ENCODE measurements at regions not wholly inside any gene's neighbourhood (a gene's known extent, or its start where the extent isn't known, plus 50 kb on each side); places are given as distances from the start of the nearest gene placed in this dataset.
"Not testable (repeated sequence)": the region's sequence is repeated elsewhere in the genome, so short reads cannot be mapped to it uniquely, and the experiment has no call there.

DNA sequence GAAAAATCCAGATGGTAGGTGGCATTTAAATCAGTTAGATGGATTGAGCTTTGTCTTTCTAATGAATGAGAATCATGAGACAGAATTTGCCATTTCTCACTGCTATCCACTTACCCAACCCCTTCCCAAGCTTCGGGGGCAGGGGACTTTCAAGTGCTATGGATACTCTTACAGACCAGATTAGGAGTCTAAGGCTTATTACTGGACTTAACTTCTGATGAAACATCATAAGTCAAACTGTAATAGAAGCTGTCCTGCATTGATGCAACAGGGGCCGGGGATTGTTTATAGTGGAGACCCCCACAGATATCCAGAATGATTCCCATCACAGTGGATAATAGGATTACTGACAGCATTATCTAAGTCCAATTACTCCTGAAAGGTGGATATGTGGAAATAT lies 267.0 kb downstream of the NUF2 start:
- no peaks in the 10 kb centered on the region for H3K36me3 ChIP-seq (ENCODE audit: control insufficient read depth in 2 of 2, insufficient read depth in 1 of 2, low read length in 2 of 2)
- no peak for TF ChIP-seq ZNF654 (tag by site-specific recombination; IDR thresholded peaks at IDR 0.05; ENCODE audit: low read depth)
- ChIA-PET POLR2A (no interaction called here), CTCF (no interaction called here)
- H3K4me3 ChIP-seq (ENCODE audit: low read depth, low read length): no peak overlapping the region
- no peak overlapping the region for H3K27ac ChIP-seq (ENCODE audit: extremely low read depth, low read depth, low read length)
- no peaks in the 10 kb centered on the region for H3K9me3 ChIP-seq (ENCODE audit: control insufficient read depth, insufficient read depth, low read depth, low read length)
- H3K4me1 ChIP-seq (ENCODE audit: control insufficient read depth, insufficient read depth, low read length): no peaks in the 10 kb centered on the region

DNA sequence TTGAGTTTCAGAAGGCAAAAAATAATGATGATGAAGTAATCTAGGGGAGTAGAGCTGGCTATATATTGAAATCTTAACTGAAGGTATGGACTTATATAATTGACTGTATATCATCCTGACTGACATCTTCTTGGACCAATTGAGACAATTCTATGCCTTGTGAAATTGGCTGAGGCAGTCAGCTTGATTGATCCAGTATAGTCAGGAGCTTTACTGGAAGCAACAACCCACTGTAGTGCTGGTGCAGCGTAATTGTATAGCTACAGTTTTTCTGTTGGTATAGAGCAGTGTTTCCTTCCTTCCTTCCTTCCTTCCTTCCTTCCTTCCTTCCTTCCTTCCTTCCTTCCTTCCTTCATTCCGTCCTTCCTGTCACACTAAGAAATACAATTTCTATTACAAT lies 268.0 kb downstream of the NUF2 start:
- Histone ChIP-seq H3K36me3 (ENCODE audit: control insufficient read depth in 2 of 2, insufficient read depth in 1 of 2, low read length in 2 of 2) (no peaks in the 10 kb centered on the region), H3K27ac (ENCODE audit: extremely low read depth, low read depth, low read length) (no peak overlapping the region), H3K4me3 (ENCODE audit: low read depth, low read length) (no peak overlapping the region), H3K9me3 (ENCODE audit: control insufficient read depth, insufficient read depth, low read depth, low read length) (no peaks in the 10 kb centered on the region), H3K4me1 (ENCODE audit: control insufficient read depth, insufficient read depth, low read length) (no peaks in the 10 kb centered on the region)
- POLR2A ChIA-PET: no interaction called here
- CTCF ChIA-PET: no interaction called here
- TF ChIP-seq, protein P1, sequence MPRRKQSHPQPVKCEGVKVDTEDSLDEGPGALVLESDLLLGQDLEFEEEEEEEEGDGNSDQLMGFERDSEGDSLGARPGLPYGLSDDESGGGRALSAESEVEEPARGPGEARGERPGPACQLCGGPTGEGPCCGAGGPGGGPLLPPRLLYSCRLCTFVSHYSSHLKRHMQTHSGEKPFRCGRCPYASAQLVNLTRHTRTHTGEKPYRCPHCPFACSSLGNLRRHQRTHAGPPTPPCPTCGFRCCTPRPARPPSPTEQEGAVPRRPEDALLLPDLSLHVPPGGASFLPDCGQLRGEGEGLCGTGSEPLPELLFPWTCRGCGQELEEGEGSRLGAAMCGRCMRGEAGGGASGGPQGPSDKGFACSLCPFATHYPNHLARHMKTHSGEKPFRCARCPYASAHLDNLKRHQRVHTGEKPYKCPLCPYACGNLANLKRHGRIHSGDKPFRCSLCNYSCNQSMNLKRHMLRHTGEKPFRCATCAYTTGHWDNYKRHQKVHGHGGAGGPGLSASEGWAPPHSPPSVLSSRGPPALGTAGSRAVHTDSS (tag by site-specific recombination; IDR thresholded peaks at IDR 0.05): no peak
- TF ChIP-seq ZNF24 (tag by site-specific recombination; IDR thresholded peaks at IDR 0.05): no peak
- TF ChIP-seq, protein P2, sequence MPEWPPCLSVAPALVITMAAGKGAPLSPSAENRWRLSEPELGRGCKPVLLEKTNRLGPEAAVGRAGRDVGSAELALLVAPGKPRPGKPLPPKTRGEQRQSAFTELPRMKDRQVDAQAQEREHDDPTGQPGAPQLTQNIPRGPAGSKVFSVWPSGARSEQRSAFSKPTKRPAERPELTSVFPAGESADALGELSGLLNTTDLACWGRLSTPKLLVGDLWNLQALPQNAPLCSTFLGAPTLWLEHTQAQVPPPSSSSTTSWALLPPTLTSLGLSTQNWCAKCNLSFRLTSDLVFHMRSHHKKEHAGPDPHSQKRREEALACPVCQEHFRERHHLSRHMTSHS (tag by site-specific recombination; IDR thresholded peaks at IDR 0.05): no peak
- TF ChIP-seq, protein P3, sequence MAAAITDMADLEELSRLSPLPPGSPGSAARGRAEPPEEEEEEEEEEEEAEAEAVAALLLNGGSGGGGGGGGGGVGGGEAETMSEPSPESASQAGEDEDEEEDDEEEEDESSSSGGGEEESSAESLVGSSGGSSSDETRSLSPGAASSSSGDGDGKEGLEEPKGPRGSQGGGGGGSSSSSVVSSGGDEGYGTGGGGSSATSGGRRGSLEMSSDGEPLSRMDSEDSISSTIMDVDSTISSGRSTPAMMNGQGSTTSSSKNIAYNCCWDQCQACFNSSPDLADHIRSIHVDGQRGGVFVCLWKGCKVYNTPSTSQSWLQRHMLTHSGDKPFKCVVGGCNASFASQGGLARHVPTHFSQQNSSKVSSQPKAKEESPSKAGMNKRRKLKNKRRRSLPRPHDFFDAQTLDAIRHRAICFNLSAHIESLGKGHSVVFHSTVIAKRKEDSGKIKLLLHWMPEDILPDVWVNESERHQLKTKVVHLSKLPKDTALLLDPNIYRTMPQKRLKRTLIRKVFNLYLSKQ (tag by site-specific recombination; IDR thresholded peaks at IDR 0.05; ENCODE audit: borderline replicate concordance): no peak
- no peak for TF ChIP-seq ZNF174 (tag by site-specific recombination; IDR thresholded peaks at IDR 0.05)
- TF ChIP-seq ZNF366 (tag by site-specific recombination; conservative IDR thresholded peaks at IDR 0.05): no peak
- no peak for TF ChIP-seq HOXA7 (CRISPR knock-in tag; IDR thresholded peaks at IDR 0.05; ENCODE audit: borderline replicate concordance)
- TF ChIP-seq, protein P4, sequence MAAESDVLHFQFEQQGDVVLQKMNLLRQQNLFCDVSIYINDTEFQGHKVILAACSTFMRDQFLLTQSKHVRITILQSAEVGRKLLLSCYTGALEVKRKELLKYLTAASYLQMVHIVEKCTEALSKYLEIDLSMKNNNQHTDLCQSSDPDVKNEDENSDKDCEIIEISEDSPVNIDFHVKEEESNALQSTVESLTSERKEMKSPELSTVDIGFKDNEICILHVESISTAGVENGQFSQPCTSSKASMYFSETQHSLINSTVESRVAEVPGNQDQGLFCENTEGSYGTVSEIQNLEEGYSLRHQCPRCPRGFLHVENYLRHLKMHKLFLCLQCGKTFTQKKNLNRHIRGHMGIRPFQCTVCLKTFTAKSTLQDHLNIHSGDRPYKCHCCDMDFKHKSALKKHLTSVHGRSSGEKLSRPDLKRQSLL (tag by site-specific recombination; IDR thresholded peaks at IDR 0.05): no peak
- TF ChIP-seq, protein P5, sequence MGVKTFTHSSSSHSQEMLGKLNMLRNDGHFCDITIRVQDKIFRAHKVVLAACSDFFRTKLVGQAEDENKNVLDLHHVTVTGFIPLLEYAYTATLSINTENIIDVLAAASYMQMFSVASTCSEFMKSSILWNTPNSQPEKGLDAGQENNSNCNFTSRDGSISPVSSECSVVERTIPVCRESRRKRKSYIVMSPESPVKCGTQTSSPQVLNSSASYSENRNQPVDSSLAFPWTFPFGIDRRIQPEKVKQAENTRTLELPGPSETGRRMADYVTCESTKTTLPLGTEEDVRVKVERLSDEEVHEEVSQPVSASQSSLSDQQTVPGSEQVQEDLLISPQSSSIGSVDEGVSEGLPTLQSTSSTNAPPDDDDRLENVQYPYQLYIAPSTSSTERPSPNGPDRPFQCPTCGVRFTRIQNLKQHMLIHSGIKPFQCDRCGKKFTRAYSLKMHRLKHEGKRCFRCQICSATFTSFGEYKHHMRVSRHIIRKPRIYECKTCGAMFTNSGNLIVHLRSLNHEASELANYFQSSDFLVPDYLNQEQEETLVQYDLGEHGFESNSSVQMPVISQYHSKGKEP (tag by site-specific recombination; IDR thresholded peaks at IDR 0.05): no peak
- TF ChIP-seq ZNF433 (tag by site-specific recombination; IDR thresholded peaks at IDR 0.05; ENCODE audit: low read depth): no peak
- TF ChIP-seq, protein P6, sequence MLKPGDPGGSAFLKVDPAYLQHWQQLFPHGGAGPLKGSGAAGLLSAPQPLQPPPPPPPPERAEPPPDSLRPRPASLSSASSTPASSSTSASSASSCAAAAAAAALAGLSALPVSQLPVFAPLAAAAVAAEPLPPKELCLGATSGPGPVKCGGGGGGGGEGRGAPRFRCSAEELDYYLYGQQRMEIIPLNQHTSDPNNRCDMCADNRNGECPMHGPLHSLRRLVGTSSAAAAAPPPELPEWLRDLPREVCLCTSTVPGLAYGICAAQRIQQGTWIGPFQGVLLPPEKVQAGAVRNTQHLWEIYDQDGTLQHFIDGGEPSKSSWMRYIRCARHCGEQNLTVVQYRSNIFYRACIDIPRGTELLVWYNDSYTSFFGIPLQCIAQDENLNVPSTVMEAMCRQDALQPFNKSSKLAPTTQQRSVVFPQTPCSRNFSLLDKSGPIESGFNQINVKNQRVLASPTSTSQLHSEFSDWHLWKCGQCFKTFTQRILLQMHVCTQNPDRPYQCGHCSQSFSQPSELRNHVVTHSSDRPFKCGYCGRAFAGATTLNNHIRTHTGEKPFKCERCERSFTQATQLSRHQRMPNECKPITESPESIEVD (tag by site-specific recombination; IDR thresholded peaks at IDR 0.05): no peak
- TF ChIP-seq ZNF624 (tag by site-specific recombination; IDR thresholded peaks at IDR 0.05): no peak

DNA sequence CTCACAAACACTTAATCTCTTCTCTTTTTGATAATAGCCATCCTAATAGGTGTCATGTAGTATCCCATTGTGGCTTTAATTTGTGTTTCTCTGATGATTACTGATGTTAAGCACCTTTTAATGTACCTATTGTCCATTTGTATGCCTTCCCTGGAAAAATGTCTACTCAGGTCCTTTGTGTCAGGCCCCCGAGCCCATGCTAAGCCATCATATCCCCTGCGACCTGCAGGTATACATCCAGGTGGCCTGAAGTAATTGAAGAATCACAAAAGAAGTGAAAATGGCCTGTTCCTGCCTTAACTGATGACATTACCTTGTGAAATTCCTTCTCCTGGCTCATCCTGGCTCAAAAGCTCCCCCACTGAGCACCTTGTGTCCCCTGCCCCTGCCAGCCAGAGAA lies 269.4 kb downstream of the NUF2 start:
- POLR2A ChIA-PET; H3K9me3 ChIP-seq (ENCODE audit: control insufficient read depth, insufficient read depth, low read depth, low read length); H3K4me1 ChIP-seq (ENCODE audit: control insufficient read depth, insufficient read depth, low read length); H3K27ac ChIP-seq (ENCODE audit: extremely low read depth, low read depth, low read length); H3K4me3 ChIP-seq (ENCODE audit: low read depth, low read length); H3K36me3 ChIP-seq (ENCODE audit: control insufficient read depth in 2 of 2, insufficient read depth in 1 of 2, low read length in 2 of 2): not testable (repeated sequence)
- CTCF ChIA-PET: interaction anchor here (0.5 to 0.7 kb wide), 2 partner anchors 737 to 860 kb away, joined by 3 to 4 read pairs; no protein-coding TSS in a partner anchor

DNA sequence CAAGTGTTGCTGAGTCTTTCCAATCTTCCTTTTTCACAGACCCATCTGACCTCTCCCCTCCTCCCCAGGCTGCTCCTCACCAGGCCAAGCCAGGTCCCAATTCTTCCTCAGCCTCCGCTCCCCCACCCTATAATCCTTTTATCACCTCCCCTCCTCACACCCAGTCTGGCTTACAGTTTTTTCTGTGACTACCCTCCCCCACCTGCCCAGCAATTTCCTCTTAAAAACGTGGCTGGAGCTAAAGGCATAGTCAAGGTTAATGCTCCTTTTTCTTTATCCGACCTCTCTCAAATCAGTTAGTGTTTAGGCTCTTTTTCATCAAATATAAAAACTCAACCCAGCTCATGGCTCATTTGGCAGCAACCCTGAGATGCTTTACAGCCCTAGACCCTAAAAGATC lies 270.9 kb downstream of the NUF2 start:
- H3K9me3 ChIP-seq (ENCODE audit: control insufficient read depth, insufficient read depth, low read depth, low read length); POLR2A ChIA-PET; CTCF ChIA-PET: not testable (repeated sequence)

DNA sequence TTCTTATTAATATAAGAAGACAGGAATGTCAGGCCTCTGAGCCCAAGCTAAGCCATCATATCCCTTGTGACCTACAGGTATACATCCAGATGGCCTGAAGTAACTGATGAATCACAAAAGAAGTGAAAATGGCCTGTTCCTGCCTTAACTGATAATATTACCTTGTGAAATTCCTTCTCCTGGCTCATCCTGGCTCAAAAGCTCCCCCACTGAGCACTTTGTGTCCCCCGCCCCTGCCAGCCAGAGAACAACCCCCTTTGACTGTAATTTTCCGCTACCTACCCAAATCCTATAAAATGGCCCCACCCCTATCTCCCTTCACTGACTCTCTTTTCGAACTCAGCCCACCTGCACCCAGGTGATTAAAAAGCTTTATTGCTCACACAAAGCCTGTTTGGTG lies 274.4 kb downstream of the NUF2 start:
- POLR2A ChIA-PET; H3K4me1 ChIP-seq (ENCODE audit: control insufficient read depth, insufficient read depth, low read length): not testable (repeated sequence)

More for the DNA sequence above, 270.9 kb downstream of the NUF2 start:
- not testable (repeated sequence) for H3K27ac ChIP-seq (ENCODE audit: extremely low read depth, low read depth, low read length); H3K4me3 ChIP-seq (ENCODE audit: low read depth, low read length); H3K36me3 ChIP-seq (ENCODE audit: control insufficient read depth in 2 of 2, insufficient read depth in 1 of 2, low read length in 2 of 2); H3K4me1 ChIP-seq (ENCODE audit: control insufficient read depth, insufficient read depth, low read length)

More for the DNA sequence above, 274.4 kb downstream of the NUF2 start:
- H3K9me3 ChIP-seq (ENCODE audit: control insufficient read depth, insufficient read depth, low read depth, low read length); H3K4me3 ChIP-seq (ENCODE audit: low read depth, low read length); CTCF ChIA-PET; H3K27ac ChIP-seq (ENCODE audit: extremely low read depth, low read depth, low read length); H3K36me3 ChIP-seq (ENCODE audit: control insufficient read depth in 2 of 2, insufficient read depth in 1 of 2, low read length in 2 of 2): not testable (repeated sequence)

Data from HEK293 (cell line).